ENCODE measurements at regions not wholly inside any gene's neighbourhood (a gene's known extent, or its start where the extent isn't known, plus 50 kb on each side); places are given as distances from the start of the nearest gene placed in this dataset.

DNA sequence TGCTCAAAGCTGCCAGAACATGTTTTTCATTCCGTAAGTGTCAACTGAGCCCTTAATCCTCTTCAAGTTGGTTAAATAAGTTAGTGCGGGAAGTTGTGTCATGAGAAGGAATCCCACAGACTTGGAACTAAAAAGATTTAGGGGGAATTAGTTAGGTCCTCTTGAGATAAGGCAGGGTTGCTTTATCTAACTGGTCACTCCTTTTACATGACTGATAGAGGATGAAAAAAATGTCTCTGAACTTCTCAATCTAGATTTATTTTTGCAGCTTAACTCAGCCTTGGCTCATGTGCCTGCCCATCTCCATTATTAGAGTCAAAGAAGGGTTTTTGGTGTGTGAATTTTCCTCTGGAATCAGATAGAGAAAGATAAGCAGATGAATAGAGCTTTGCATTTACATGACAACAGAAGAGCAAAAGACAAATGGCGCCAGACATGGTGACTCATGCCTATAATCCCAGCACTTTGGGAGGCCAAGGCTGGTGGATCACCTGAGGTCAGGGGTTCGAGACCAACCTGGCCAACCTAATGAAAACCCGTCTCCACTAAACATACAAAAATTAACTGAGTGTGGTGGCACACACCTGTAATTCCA is 882.9 kb downstream of the RPA4 start:
- no peak for DNase-seq

DNA sequence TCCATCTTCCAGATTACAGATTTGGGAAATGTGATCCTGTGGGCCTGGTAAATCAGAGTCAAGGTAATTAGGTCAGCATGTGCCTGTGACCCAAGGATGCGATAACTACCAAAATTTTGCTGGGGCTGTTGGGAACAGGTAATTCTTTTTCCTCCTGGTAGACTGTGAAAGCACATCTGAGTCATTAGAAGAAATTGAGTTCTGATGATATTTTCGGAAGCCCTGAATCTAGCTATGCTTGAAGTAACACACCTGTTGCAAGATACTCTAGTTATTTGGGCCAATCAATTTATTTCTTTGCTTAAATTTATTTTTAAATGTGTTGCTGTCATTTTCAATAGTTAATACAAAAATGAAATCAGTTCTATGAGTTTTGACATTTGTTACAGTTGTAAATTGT is 903.6 kb downstream of the RPA4 start:
- DNase-seq = no peak

DNA sequence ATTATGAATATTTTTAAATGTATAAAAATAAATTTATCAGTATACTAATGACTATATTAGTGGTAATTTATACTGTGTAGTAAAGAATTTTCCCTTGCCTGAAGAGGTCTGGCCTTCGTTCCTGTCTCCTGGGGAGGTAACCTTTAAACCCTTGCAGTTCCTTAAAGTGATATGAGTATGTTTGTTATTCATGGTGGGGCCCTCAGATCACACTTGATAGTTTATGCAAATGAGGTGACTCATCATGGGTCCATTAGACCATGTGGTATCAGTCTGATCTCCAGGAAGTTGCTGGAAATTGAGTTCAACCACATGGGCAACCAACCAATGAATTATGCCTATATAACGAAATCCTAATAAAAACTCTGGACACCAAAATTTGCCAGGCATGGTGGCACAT is 904.1 kb downstream of the RPA4 start:
- DNase-seq = no peak

DNA sequence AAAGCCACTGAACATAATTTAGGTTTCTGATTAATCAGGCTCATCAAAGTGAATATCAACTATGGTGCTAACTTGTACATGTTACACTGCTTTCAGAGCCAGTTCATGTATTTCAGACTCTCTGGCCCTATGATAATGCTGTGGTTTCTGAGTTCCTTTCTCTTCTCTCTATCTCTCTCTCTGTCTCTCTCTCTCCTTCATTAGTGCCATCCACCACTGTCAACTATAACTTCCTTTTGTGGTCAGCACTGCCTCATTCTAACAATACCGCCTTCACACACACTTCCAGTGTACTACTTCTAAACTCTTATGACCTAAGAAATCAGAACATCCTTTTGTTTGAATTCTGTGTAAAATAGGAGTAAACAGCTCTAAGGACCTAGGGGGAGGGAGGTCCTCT is 907.1 kb downstream of the RPA4 start:
- DNase-seq = no peak

DNA sequence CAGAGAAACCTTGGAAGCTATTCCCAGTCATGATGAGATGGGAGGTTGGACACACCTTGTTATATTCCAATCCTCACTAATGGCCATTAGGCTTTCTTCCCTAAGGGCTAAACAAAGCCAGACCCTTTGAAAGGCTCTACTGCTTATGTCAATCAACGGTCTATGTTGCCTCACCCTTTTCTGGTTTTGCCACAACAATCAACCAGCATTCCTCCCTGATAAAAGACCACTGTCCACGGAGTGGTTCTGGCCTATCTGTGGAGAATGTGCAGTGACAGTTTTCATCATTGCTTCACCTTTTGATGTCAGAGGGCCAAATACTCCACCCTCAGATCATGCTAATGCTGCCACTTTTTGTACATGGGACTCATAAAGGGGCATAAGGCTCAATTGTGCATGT is 913.4 kb downstream of the RPA4 start:
- DNase-seq = no peak

DNA sequence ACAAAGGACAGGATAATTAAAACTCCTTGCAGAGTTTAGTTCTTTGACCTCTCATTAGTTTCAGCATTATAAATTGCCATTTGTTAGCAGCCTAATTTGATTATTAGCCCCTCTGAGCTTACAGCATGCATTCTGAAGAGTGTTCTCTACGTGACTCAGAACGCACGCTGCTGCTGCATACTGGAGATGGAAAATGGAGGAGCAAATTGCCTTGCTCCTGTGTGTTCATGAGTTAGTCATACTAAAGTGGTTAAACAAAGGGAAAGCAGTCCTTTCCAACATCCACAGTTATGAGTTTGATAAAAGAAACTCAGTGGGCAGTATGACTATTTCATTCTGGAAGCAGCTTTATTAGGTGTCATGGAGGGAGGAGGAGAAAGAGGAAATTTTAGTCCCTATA is 922.5 kb downstream of the RPA4 start:
- DNase-seq = no peak

DNA sequence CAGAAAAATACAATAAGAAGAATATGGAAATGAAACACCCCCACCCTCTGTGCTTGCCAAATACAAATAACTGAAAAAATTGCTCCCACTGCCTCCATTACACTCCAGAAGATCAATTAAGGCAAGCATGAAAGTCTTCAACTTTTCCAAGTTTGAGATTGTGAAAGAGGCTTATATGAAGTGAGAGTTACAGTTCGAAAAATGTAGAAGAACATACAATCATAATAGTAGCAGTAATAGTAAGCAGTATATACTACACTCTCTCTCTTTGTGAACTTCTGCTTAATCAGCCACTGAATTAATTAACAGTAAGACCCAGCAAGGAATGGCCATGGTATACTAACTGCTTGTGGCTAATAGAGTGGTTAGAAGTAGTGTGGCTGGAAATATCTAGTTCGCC is 923.2 kb downstream of the RPA4 start:
- DNase-seq = no peak

DNA sequence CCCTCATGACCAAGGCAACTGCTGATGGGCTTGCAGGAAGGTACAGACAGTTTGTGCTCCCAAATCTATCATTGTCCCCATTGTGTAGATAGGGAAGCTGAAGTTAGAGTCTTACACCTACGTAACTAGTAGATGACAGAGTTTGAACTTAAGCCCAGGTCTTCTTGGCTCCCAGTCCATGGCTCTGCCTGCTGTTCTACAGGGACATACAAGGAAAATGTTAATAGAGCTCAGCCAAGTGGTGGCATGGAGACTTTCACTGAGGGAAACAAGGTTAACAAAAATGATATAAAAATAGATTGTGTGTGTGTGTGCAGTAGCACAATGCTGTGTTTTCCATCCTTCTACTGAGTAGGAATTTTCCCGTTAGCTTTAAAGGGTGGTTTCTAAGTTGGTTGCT is 936.5 kb downstream of the RPA4 start:
- no peak for DNase-seq

DNA sequence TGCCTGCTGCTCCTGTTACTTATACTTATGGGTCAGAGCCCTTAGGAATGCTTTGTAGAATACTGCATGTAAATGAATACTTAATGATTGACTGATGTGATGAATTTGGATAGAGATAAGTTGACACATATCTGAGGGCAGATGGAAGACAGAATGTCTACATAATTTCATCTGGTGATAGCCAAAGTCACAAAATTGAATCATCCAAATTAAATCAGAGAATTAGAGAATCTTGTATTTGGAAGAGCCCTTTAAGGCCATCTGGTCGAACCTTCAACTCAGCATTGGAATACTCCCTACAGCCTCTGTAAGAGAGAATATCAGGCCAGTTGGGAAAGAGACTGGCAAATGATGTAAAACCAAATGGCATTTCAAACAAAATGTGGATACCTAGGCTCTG is 944.8 kb downstream of the RPA4 start:
- DNase-seq = no peak

DNA sequence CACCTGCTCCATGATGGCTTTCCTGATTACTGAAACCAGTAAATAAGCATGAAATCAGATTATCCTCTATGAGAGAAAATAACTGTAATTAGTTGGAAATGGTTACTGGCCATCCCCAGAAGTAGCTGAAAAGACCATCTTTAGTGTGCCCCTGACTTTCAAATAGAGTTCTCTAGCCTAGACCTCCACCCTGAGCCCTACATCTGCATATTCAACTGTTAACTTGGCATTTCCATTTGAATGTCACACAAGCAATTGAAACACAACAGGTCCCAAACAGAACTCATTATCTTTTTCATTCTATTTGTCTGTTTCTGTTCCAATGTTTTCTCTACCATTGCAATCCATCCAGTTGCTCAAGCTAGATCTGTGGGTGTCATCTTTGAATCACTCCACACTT is 952.3 kb downstream of the RPA4 start:
- DNase-seq = no peak

DNA sequence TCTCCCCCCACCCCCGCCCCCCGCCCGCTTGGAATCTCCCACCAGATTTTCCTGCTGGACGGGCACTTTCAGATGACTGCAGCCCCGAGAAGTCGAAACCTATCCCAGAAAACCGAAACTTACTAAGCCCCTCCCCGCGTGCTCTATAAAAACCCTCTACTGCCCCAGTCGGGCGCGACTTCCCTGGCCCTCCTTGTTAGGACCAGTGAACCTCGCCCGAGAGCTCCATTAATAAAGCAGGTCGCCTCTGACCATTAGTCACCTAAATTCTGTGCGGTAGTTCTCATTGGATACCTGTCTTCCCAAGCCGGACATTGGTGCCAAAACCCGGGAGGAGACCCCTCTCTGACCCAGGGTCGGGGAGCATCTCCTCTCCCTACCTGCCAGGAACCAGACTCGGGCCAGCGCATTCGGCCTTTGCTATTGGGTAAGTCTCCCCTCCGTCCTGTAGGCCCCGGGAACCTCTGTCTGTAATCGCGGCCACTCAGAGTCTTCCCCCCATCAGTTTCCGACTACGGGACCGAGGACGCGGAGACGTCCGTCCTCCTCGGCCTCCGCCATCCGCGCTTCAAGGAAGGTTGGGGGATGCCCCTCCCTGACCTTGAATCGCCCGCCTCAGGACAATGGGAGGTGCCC is 958.0 kb downstream of the RPA4 start:
- DNase-seq = no peak

DNA sequence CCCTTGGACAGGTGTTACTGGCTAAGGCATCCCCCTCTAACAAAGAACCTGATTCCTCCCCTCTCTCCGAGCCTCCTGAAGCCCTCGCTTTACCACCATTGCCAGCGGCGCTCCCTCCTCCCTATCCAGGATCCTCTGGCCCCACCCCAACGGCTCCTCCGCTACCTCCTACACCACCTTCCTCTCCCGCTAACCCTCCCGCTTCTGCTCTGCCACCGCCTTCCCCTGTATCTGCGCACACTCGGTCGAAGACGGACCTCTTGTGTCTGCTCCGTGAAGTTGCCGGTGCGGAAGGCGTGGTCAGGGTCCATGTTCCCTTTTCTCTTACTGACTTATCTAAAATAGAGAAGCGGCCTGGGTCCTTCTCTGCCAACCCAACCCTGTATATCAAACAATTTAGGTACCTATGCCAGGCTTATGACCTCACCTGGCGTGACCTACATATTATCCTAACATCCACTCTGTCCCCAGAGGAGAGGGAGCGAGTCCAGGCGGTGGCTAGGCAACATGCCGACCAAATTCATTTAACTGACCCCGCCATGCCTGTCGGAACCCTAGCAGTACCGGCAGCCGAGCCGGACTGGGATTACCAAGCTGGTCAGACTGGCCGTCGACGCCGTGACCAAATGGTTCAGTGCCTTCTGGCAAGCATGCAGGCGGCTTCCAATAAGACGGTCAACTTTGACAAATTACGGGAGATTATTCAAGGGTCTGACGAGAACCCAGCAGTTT is 958.9 kb downstream of the RPA4 start:
- no peak for DNase-seq

DNA sequence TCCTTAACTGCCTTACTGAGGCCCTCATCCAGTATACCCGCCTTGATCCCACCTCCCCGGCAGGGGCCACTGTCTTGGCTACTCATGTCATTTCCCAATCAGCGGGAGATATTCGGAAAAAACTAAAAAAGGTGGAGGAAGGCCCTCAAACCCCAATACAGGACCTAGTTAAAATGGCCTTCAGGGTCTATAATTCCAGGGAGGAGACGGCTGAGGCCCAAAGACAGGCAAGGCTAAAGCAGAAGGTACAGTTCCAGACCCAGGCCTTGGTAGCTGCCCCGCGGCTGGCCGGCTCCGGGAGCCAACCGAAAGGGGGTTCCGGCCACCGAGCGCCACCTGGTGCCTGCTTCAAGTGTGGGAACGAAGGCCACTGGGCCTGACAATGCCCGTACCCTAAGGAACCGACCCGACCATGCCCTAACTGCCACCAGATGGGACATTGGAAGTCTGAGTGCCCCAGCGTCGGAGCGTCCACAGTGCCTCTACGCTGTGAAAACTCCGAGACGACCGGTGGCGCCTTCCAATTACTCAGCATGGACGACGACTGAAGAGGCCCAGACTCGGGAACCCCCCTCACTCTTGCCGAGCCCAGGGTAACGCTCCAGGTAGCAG is 959.6 kb downstream of the RPA4 start:
- no peak for DNase-seq

DNA sequence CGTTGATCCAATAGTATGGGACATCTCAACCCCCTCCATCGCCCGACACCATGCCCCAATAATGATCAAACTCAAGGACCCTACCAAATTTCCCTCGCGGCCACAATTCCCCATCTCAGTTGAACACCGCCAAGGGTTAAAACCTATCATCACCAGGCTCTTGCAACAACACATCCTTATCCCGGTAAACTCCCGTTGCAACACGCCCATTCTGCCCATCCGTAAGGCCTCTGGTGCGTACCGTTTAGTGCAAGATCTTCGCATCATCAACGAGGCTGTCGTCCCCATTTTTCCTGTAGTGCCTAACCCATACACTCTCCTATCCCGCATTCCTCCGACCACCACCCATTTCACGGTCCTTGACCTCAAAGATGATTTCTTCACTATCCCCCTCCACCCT is 960.5 kb downstream of the RPA4 start:
- no peak for DNase-seq

DNA sequence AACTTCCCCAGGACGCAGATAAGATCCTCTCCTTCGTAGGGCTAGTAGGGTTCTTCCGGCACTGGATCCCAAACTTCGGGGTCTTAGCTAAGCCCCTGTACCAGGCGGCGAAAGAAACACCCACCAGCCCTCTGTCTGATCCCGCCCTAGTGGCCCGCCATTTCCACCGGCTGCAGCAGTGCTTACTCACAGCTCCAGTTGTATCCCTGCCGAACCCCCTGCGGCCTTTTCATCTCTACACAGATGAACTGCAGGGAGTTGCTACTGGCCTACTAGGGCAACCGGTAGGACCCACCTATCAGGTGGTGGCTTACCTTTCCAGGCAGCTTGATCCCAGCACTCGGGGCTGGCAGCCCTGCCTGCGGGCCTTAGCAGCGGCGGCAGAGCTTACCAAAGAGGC is 961.2 kb downstream of the RPA4 start:
- DNase-seq = no peak

DNA sequence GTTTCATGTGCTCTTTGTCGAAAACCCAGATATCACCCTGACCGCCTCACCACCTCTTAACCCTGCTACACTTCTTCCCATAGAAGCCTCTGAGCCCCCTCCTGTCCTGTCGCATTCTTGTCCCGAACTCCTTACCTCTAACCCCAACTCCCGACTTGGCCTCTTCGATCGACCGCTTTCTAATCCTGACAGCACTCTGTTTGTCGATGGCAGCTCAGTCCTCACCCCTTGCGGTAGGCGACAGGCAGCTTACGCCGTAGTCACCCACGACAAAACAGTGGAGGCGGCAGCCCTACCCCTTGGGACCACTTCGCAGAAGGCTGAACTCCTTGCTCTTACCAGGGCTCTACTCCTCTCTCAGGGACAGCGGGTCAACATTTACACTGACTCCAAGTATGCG is 961.7 kb downstream of the RPA4 start:
- no peak for DNase-seq

DNA sequence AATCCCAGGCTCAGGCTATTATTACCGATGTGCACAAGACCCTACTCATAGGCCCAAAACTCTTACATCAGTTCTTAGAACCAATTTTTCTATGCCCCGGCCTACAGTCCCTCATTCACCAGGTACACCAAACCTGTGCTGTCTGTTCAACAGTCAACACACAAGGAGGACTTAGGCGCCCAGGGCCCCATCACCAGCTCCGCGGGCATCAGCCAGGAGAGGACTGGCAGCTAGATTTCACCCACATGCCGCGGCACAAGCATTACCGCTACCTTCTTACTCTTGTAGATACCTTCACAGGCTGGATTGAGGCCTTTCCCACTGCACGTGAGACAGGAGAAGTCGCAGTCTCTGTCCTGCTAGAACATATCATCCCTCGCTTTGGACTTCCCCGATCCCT is 962.5 kb downstream of the RPA4 start:
- no peak for DNase-seq

DNA sequence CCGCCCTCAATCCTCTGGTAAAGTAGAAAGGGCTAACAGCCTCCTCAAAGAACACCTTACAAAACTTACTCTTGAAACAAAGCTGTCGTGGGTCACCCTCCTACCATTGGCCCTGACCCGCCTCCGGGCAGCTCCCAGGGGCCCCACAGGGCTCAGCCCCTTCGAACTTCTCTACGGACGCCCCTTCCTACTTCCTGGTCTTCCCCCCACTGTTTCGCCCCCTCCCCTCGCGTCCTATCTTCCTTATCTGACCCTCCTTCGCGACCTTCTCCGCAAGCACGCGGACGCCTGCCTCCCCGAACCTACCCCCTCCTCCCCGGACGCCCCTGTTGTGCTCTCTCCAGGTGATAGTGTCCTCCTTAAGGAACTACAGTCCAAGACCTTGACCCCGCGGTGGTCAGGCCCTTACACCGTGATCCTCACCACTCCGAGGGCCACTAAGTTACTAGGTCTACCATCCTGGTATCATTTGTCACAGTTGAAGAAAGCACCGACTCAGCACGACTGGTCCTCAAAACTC is 963.1 kb downstream of the RPA4 start:
- DNase-seq = no peak

DNA sequence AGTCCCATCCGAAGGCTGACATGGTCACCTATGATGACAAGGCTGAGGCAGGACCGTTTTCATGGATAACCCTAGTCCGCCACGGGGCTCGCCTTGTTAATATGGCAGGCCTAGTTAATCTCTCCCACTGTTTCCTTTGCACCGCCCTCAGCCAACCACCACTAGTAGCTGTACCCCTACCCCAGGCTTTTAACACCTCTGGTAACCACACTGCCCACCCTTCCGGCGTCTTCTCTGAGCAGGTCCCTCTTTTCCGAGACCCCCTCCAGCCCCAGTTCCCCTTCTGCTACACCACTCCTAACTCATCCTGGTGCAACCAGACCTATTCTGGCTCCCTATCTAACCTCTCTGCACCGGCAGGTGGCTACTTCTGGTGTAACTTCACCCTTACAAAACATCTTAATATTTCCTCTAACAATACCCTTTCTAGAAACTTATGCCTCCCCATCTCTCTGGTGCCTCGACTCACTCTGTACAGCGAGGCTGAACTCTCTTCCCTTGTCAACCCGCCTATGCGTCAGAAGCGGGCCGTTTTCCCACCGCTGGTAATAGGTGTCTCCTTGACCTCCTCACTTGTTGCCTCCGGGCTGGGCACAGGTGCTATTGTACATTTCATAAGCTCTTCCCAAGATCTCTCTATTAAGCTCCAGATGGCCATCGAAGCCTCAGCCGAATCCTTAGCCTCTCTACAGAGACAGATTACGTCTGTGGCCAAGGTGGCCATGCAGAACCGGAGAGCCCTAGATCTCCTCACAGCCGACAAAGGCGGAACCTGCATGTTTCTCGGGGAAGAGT is 964.4 kb downstream of the RPA4 start:
- DNase-seq = no peak

DNA sequence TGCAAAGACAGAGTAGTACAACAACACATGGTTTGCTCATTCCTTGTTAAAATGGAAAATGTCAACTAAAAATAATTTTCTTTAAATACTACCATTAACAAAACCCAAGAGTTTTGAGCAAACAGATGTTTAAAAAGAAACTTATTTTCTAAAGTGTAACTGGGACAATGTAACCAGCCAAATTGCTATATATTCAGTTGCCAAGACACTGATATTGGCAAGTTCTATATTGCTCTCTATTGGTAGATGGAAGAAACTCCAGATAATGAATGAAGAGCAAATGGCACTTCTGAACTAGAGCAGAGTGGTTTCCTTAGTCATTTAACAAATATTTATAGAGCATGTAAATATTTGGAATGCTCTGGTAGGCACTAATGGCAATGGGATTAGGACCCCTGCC is 966.2 kb downstream of the RPA4 start:
- DNase-seq = no peak

DNA sequence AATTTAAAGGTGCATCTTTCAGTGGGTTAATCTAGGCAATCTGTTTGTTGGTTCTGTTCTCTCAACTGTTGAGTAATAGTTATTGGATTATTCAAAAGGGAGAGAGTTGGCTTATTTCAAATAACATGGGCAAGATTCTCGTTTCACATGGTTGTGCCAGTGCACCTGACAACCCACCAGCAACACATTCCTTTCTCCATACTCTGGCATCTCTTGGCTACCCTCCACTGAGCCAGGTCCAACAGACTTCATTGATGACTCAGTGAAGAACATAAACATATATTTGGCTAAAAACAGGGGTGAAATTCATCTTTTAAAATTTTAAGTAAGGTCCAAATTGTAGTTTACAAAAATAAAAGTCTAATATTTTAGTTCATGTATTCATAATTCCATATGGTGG is 967.2 kb downstream of the RPA4 start:
- no peak for DNase-seq

DNA sequence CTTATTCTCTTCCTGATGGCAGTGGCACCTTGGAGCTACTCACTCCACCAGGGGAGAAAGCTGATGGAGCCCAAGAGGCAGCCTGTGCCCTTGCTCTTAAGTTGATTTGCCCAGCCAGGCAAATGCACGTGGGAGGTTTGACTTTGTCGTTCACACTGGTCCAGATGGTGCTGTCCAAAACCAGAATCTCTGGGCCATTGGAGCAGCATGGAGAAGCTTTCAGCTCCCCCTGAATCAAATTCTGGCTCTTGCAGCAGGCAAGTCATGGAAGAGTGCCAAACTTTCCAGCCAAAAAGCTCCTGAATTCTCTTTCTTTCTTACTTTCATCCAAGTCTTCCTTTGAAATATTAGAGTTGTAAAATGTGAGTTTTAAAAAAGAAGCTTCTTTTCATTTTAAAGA is 970.4 kb downstream of the RPA4 start:
- DNase-seq = no peak

DNA sequence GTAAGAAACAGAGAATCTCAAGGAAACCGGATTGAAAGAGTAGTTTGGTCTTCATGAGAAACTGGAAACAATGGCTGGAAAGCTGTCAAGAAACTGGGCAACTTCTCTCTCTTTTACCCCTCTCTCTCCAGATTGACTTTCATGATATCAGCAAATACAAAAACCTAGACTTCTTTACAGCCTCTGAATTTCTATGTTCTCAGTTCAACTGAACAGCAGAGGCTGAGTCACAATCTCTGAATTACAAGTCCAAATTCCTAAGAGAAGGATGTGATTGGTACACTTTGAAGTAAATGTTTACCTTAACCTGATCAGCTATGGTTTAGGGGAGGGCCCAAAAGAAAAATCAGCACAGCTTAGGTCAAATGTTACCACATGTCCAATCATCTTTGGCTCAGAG is 974.9 kb downstream of the RPA4 start:
- no peak for DNase-seq

Data from activated CD8-positive, alpha-beta memory T cell treated with anti-CD3 and anti-CD28 coated beads, Interleukin-2, amount 50 U/mL, for 48 hours (primary cell).